CD4-positive, alpha-beta T cell treated with Interleukin-4 for 4 hours (primary cell): ENCODE measurements at regions not wholly inside any gene's neighbourhood (a gene's known extent, or its start where the extent isn't known, plus 50 kb on each side); places are given as distances from the start of the nearest gene placed in this dataset.

Experiments
- DNase-seq: peaks from one replicate; pipeline ENCODE4 v3.0.0-alpha.2; 2020

DNA sequence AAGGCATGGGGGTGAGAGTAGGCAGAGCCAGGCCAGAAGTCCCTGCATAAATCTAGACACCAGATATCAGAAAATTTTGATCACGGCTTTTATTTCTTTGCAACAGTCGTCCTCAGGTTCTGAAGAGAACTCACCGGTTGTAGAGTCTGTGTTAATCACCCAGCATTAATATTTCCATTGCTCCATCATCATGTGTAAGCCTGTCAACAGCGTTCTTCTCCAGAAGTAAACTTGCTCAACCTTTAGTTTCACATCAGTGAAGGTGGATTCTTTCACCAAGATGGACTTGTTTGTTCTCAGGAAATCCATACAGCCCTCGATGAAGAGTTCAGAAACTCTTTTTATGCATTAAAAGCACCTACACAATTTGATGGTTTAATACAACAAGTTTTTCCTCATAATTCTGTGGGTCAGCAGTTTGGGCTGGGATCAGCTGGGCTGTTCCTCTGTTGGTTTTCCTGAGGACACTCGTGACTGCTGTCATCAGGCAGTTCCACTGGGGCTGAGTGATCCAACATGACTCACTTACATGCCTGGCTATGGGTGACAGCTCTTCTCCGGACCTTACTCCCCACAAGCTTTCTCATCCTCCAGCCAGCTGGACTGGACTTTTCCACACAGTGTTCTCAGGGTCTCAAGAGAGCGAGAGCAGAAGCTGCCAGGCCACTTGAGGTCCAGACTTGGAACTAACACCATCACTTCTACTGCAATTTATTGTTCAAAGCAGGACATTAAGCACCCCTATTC lies 303.4 kb downstream of the ZNF621 start:
- no peak for DNase-seq

DNA sequence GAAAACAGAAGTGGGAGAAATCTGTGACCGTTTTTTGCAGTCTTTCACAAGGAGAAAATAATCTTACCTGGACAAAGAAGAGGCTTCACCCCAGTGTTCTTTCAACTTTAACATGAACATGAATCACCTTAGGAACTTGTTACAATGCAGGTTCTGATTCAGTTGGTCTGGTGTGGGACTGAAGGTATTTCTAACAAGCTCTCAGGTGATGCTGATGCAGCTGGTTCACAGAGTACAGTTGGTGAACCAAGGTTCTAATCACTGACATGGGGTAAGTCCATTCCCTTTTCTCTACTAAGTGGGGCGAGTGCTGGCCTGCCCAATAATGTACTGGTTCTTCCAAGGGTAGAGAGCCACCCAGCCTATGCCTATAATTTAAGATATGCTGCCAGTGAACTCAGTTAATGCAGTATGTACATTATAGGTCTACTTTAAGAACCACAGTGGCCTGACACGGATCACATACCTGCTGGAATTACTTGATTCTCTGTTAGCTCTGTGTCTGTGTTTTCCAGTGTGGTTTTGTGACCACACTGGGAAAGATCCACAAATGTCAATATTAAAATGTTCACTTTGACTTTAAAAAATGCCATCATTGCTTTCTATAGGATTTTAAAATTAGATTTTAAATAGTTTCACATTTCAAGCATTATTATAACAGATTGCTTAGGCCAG lies 304.1 kb downstream of the ZNF621 start:
- no peak for DNase-seq

DNA sequence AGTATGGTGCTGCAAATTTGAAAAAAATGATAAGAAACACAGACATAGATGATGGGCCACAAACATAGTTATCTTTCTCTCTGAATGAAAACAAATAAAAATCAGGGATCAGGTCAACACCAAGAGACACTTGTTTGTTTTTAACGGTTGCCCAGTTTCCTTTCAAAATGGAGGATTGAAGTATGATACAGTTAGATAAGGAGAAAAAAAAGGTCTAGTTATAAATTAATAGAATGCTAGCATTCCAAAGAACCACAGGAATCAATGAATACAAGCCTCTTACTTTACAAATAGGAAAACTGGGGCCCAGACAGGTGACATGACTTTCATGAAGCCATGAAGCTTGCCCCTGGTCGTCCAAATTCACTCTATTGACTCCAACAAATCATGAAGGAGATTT lies 305.1 kb downstream of the ZNF621 start:
- DNase-seq = no peak

DNA sequence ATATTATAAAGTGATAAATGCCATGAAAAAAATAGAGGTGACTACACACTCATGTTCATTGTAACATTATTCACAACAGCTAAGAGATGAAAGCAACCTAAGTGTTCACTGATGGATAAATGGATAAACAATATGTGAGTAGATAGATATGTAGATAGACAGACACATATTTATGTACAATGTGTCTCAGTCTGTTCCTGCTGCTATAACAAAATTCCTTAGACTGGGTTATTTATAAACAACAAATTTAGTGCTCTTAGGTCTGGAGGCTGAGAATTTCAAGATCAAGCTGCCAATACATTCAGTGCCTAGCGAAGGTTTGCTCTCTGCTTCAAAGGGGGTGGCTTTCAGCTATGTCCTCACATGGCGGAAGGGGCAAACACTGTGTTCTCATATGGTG lies 312.5 kb downstream of the ZNF621 start:
- DNase-seq = no peak

DNA sequence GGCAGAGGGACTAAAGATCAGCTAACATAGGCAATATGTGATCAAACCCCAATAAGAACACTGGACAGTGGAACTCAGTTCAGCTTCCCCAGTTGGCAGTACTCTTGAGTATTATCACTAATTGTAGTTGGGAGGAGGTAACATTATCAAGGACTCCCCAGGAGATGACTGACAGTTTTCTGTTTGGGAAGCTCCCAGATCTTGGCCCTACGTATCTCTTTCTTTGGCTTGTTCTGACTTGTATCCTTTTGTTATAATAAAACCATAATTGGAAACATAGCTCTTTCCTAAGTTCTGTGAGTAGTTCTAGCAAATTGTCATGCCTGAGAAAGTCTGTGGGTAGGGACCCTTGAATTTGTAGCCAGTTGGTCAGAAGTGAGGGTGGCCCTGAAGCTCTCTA lies 316.4 kb downstream of the ZNF621 start:
- DNase-seq = no peak

DNA sequence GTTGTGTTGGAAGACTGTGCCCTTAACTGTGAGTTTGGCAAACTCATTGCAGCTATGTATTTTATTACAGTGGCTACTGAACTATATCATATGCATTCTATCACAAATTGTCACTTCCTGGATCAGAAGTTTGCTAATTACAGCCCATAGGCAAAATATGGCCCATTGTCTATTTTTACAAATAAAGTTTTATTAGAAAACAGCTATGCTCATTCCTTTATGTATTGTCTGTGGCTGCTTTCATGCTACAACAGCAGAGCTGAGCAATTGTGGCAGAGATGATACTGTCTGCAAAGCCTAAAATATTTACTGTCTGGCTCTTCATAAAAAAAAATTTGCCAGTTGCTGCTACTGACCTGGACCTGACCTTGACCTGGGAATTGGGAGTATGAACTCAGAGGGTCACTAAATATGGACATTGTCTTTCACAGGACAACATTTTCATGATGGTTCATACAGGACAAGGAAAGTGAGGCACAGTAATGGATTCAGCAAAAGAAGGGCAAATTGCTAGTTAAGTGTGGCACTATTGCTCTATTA lies 316.9 kb downstream of the ZNF621 start:
- no peak for DNase-seq

DNA sequence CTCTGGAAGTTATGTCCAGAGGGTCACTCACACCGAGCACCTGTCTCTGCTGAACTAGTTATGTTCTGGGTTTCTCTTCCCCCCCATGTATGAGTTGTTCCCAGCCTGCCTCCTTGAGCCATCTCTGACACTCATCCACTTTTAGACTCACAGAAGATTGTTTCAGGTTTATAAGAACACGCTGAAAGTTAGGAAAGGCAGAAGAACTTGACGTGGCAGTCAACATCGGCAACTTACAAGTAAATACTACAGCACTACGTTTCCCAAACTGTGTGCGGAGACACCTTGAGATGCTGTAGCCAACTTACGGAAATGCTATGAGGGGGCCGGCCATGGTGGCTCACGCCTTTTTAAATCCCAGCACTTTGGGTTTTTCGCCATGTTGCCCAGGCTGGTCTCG lies 318.0 kb downstream of the ZNF621 start:
- DNase-seq = no peak

DNA sequence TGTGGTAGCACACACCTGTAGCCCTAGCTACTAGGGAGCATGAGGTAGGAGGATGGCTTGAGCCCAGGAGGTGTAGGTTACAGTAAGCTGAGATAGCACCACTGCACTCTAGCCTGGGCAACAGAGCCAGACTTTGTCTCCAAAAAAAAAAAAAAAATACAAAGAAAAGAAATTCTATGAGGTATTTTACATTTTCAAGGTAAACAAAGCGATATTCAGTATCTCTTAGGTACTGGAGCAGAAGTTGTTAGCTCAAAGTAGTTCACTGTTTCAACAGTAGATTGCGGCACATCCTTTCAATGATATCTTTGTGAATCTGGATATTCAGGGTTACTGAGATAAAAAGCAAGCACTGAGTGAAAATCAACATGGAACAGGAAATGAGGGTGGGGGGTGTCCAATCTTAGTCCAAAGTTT lies 318.5 kb downstream of the ZNF621 start:
- no peak for DNase-seq

DNA sequence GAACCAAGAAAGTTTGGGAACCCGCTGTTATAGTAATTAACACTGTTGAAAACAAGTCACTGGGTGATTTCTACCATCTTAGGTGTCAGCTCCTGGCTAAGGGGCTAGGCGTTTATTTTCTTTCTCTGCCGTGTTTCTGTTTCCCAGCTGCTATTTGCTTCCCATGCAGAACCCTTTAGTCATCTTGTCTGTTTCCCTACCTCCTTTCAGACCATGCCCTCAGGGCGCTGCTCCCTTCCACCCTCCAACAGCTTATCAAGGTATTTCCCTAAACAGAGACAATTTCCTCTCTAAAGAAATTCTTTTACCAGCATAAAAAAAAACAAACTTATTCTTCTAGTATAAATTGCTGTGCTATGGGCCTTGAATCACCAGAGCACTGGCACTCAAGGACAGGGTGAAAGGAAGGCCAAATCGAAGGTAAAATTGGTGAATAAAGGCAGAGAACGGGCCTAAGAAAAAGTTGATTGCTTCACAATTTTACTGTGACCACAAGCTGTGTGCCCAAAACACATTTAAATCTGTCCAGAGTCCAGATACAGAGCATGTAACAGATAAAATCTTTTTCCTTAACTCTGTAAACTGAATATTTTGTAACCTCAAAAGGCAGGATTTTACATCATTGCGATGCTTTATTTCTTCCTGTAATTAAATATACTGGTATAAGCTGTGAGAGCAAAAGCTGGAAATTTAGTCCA lies 319.2 kb downstream of the ZNF621 start:
- DNase-seq = no peak

DNA sequence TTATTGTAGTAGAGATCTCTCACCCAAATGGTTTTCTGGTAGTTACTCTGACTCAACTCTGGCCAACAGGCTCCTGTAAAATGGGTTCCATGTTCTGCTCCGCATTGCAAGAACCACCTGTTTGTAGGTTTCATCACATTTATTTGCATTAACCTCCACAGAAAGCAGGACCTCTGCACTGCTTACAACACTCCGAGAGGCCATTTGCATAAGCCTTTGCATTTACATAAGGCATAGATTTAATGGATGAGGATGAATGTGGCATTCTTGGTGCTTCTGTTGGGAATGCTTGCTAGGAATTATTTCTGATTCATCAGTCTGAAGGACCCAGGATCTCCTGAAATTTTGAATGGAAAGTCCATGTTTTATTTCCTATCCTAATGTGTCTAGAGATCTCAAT lies 320.1 kb downstream of the ZNF621 start:
- no peak for DNase-seq

DNA sequence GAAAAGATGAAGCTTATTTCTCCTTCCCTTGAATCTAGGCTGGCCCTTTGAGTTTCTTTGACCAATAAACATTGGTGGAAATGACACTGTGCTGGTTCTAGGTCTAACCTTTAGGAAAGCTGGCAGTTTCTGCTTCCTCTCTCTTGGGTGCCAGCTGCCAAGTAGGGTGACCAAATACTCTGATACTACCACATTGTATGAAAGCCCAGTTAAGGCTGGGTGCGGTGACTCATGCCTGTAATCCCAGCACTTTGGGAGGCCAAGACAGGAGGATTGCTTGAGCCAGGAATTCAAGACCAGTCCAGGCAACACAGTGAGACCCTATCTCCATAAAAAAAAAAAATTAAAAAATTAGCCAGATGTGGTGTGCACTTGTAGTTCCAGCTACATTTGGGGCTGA lies 320.7 kb downstream of the ZNF621 start:
- no peak for DNase-seq

DNA sequence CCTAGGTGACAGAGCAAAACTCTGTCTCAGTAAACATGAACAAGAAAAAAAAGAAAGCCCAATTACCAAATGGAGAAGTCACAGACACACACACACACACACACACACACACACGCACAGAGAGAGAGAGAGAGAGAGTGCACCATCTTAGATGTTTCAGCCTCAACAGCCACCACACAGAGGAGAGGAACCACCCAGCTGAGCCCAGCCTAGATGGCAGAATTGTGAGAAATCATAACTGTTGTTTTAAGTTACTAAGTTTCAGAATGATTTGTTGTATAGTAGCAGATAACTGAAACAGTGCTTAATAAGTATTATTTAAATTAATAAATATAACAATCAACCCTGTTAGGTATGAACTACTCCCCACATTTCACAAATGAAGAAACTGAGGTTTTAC lies 321.2 kb downstream of the ZNF621 start:
- DNase-seq = no peak

DNA sequence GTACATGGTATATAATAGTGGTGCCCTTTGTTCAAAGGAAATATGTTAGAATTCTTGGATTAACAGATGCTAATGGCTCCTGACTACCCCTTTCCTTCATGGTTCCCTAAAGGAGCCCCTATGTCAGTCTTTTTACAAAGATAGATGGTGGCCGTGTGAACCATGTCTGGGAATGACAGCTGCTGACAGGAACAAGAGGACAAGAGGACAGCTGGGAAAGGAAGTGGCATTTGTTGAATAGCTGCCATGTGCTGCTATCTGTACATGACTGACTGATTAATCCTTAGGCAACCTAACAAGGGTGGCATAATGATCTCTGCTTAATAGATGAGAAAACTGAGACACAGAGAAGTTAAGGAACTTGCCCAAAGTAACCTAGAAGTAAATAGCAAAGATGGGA lies 321.7 kb downstream of the ZNF621 start:
- no peak for DNase-seq

DNA sequence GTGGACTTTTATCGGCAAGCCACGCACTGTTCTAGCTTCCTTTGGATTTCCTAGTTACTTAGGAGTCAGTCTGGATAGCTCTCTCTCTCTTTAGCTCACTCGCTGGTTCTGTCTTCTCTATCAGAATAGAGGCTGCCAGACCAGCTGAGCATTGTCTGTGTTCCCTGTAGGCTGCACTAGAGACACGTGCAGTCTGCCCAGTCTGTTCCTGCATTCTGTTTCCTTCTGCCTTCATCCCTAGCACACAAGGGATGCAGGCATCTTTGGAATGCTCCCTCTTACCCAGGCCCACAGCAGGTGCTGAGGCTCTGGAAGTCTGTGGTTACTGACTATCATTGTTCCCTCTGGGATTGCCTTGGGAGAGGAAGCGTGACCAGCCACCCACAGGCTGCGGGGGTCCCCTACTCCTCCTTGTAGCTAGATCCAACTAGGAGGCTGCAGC lies 322.8 kb downstream of the ZNF621 start:
- DNase-seq = no peak

DNA sequence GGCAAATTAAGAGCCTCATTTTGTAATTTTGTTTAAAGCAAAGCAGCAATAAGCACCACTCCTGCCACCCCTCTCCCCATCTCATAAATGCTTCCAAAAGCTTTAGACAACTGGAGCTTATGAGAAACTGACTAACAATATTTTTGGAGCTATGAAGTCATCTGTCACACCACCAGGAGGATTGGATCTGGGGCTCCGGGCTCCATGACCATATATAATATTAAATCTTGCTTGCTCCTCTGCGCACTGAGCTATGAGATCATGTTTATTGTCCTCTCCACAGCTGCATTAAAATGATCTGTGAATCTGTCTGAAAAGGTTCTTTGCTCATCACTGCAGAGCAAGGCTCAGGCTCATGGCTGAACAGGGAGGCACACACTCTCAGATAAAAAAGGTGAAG lies 323.7 kb downstream of the ZNF621 start:
- no peak for DNase-seq

DNA sequence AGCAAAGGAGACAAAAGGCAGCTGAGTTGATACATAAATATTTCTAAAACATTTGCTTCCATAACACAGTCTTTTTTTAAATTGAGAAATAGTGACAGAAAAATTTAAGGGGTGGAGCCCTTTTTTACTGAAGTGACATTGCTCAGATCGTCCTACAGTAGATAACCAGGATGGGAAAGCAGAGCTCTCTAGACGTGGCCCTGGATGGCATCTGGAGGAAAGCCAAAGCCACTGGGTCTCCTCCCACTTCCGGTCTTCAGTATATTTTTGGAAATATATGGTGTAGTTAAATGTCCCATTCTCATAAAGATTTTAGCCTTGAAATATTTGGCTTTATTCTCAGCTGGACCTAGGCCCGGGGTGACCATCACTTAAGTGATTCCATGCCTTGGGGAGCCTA lies 326.1 kb downstream of the ZNF621 start:
- DNase-seq = no peak

DNA sequence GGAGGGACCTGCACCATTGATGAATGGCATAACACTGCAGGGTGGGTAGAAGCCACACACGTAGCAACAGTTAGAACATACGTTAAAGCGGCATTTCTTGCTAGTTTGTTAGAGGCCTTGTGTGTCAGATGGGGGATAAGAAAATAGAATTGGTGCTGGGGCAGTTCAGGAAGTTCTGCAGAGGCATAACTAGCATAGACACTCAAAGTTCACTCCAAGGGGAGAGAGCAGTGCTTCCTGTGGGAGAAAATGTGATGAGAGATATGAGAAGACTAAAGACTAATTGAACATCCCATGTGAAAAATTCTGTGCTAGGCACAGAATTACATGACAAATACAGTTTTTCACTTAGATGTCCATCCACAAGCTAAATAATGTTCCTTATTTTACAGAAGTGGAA lies 327.1 kb downstream of the ZNF621 start:
- DNase-seq = no peak

DNA sequence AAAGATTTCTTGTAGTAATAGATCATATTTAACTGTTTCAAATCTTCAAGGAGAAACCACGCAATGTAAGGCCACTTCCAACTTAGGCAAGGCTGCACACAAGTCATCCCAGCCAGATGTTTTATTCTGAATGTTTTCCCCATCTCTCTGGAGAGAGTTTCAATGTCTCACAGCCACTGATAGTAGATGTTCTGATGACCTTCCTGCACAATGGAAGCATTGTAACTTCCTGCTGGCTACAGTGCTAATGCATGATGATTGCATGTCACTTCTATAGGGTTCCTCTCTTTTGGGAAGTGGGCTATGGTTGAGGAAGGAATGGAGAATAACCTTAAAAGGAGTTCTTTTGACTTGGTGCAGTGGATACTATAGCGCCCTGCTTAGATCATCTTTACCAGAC lies 328.0 kb downstream of the ZNF621 start:
- DNase-seq = no peak

DNA sequence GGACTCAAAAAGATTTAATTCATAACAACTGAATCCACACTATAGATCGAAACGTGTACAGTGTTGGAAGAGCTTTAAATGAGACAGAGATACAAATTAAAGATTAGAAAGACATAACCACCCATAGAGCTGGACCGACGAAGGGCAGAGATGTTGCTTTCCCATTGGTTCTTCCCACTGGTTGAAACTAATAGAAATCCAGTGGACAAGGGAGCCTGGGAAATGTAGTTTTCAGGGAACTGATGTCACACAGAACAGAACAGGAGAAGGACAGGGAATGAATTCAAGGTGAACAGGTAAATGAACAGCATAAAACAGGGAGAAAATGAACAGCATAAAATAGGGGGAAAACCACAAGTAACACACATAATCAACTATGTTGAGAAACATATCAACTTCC lies 328.7 kb downstream of the ZNF621 start:
- DNase-seq = no peak

DNA sequence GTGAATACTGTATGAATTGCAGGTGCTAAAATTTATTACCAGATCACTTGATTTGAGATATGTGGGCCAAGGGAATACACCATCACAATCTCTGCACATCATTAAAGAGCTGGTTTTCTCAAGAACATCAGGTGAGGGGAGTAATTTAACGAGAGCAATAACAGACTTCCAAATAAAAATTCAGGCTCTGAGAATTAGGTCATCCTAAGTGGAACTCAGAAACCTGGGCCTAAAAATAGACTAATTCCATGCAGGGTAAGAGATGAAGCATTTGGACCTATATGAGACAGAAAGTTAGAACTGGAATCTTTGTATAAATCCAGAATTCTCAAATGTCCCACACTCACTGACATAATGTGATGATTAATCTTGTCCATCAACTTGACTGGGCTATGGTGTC lies 331.1 kb downstream of the ZNF621 start:
- DNase-seq = no peak

DNA sequence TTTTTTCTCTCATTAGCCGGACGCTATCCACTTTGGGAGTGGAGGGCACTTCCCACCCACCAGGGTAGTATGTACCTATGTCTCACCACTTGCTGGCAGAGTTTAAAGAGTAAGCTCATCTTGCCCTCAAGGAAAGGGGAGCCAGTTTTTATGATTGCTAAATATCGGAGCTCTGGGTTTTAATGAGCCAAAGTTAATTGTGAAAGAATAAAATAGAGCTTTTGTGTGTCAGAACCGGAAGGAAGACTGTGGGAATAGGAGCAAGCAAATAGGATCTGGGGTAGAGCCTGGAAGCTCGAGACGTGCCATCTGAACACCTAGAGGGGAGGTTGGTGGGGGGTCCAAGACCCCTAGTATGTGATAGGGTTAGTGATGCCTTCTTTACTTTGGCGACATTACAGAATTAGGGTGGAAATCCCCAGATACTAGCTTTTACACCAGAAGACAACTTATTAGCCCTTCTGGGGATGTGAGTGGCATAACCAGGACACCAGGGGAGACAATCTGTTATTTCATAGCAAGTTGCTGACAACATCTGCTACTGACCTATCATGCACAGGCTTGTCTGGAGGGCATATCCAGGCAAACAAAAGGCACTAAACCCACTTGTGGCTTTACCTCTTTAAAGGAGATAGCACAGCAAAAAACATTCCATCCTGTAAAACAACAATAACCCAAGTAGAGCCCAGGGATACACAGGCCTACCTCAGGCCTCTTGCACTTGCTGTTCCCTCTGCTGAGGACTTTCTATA lies 333.8 kb downstream of the ZNF621 start:
- DNase-seq = no peak

DNA sequence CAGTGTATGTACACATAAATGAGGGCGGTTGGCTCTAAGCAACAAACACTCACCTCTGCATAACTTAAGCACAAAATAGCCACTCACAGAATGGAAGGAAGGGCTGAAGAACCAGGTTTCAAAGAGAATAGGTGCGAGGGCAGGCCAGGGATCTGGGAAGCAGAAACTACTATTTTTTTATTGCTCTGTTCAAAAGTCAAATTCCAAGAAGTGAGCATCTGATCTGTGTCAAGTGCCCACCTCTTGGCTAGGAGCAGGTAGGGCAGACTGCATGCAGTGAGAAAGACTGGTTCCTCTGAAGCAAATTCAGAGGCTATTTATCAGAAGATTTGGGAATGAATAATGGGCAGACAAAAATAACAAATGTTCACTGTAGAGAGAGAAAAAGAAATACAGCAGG lies 336.4 kb upstream of the CTNNB1 start:
- no peak for DNase-seq

DNA sequence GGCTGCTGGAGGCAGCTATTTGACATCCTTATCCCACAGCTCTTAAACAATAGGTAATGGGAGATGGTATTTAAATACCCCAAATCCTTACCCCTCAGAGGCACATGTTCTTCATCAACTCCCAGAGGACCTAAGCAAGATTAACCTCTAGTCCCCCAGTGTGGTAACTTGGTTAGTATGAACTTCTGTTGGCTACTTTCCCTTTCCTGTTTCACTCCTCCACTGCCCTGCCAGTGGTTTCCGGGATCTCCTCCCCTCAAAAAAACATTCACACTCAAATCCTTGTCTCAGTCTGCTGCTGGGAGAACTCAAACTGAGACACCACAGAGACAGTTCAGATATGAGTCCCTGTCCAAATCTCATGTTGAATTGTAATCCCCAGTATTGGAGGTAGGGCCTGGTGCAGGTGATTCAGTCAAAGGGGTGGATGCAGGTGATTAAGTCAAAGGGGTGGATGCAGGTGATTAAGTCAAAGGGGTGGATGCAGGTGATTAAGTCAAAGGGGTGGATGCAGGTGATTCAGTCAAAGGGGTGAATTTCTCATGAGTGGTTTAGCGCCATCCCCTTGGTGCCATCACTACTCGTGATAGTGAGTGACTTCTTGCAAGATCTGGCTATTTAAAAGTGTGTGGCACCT lies 335.0 kb upstream of the CTNNB1 start:
- DNase-seq = no peak
